Trophoblast cell (in vitro differentiated cells and primary cell): ENCODE measurements at regions not wholly inside any gene's neighbourhood (a gene's known extent, or its start where the extent isn't known, plus 50 kb on each side); places are given as distances from the start of the nearest gene placed in this dataset.

Experiments
- DNase-seq, 2 donors: peaks; one replicate each; pipeline ENCODE4 v3.0.0-alpha.2; 2016
- H2AFZ ChIP-seq: 2 replicates; pipeline ENCODE4 v1.6.1; 2013; ENCODE audit warnings: low read length, moderate library complexity, mild to moderate bottlenecking; ENCODE audit not compliant: insufficient read depth, poor library complexity
- H2AK5ac ChIP-seq: 2 replicates; pipeline ENCODE4 v1.6.1; 2013; ENCODE audit warnings: mild to moderate bottlenecking, low read length
- H2BK120ac ChIP-seq: 2 replicates; pipeline ENCODE4 v1.6.1; 2013; ENCODE audit warnings: low read length, mild to moderate bottlenecking, moderate library complexity; ENCODE audit not compliant: insufficient read depth, poor library complexity
- H2BK12ac ChIP-seq: 2 replicates; pipeline ENCODE4 v1.6.1; 2013; ENCODE audit warnings: mild to moderate bottlenecking, low read length, moderate library complexity
- H2BK5ac ChIP-seq: 2 replicates; pipeline ENCODE4 v1.6.1; 2013; ENCODE audit warnings: low read length, low read depth, moderate library complexity, mild to moderate bottlenecking; ENCODE audit not compliant: poor library complexity
- H3K14ac ChIP-seq: 2 replicates; pipeline ENCODE4 v1.6.1; 2013; ENCODE audit warnings: mild to moderate bottlenecking, low read length
- H3K18ac ChIP-seq: 2 replicates; pipeline ENCODE4 v1.6.1; 2013; ENCODE audit warnings: mild to moderate bottlenecking, low read length
- H3K23ac ChIP-seq: 2 replicates; pipeline ENCODE4 v1.6.1; 2013; ENCODE audit warnings: low read length
- H3K27ac ChIP-seq: 2 replicates; pipeline ENCODE4 v1.5.1; 2013; ENCODE audit warnings: low read depth, mild to moderate bottlenecking, inconsistent platforms, low read length, moderate library complexity
- H3K27me3 ChIP-seq: 2 replicates; pipeline ENCODE4 v1.6.1; 2013; ENCODE audit warnings: inconsistent platforms, mild to moderate bottlenecking, low read length, moderate library complexity; ENCODE audit not compliant: insufficient read depth
- H3K36me3 ChIP-seq, 2 experiments: 1 replicate in 1 of 2; 2 replicates in 1 of 2; pipeline ENCODE4 v1.6.1; 2013; ENCODE audit warnings: low read length in 2 of 2, mild to moderate bottlenecking in 2 of 2, moderate library complexity in 1 of 2; ENCODE audit not compliant: insufficient read depth in 2 of 2, control insufficient read depth in 1 of 2
- H3K4ac ChIP-seq: 2 replicates; pipeline ENCODE4 v1.6.1; 2013; ENCODE audit warnings: low read depth, mild to moderate bottlenecking, low read length, moderate library complexity
- H3K4me1 ChIP-seq, 2 experiments: 1 replicate in 1 of 2; 2 replicates in 1 of 2; pipeline ENCODE4 v1.6.1; 2013; ENCODE audit warnings: low read length in 2 of 2, mild to moderate bottlenecking in 2 of 2, moderate library complexity in 1 of 2; ENCODE audit not compliant: insufficient read depth in 2 of 2, control insufficient read depth in 1 of 2
- H3K4me2 ChIP-seq: 2 replicates; pipeline ENCODE4 v1.6.1; 2013; ENCODE audit warnings: inconsistent platforms, mild to moderate bottlenecking, low read length, moderate library complexity
- H3K4me3 ChIP-seq: 2 replicates; pipeline ENCODE4 v1.5.1; 2013; ENCODE audit warnings: mild to moderate bottlenecking, low read depth, low read length, inconsistent platforms
- H3K79me1 ChIP-seq: one replicate; pipeline ENCODE4 v1.6.1; 2013; ENCODE audit warnings: low read length
- H3K79me2 ChIP-seq: 2 replicates; pipeline ENCODE4 v1.6.1; 2013; ENCODE audit warnings: low read length, mild to moderate bottlenecking; ENCODE audit not compliant: control insufficient read depth, insufficient read depth, poor library complexity
- H3K9ac ChIP-seq: 2 replicates; pipeline ENCODE4 v1.6.1; 2013; ENCODE audit warnings: mild to moderate bottlenecking, low read length
- H3K9me3 ChIP-seq: 2 replicates; pipeline ENCODE4 v1.6.1; 2013; ENCODE audit warnings: low read depth, mild to moderate bottlenecking, control low read depth, inconsistent platforms, low read length; ENCODE audit not compliant: insufficient read depth
- H4K12ac ChIP-seq: 2 replicates; pipeline ENCODE4 v1.6.1; 2013; ENCODE audit warnings: low read depth, mild to moderate bottlenecking, low read length, moderate library complexity
- H4K8ac ChIP-seq: 2 replicates; pipeline ENCODE4 v1.6.1; 2013; ENCODE audit warnings: low read depth, mild to moderate bottlenecking, low read length, moderate library complexity
- H4K91ac ChIP-seq: one replicate; pipeline ENCODE4 v1.6.1; 2013; ENCODE audit warnings: low read depth, mild to moderate bottlenecking, low read length, moderate library complexity
- WGBS: extraction: QIAGEN DNeasy Blood & Tissue Kit; methylation state at CpG from one replicate; pipeline ENCODE4 v1.1.7; 2013; ENCODE audit warnings: missing lambda C conversion rate; ENCODE audit not compliant: insufficient read length, insufficient coverage; ENCODE audit errors: extremely low coverage; 5-methylcytosine and 5-hydroxymethylcytosine counted together

DNA sequence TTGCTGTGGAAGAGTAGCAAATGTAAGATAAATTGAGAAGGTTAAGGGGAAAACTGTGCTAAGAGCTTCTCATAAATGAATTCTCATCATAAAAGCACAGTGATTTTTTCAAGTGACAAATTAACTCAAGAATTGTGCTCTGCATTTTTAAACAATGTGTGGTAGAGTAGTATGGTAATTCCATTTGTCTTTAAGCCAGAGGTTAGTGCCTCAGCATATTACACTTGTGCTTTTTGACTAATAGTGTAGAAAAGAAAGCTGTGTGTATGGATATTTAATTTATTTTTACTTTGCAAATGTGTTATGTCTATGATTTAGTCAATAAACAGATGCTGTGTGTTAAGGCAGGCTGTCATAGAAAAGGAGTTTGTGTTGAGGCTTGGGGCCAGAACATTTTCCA is 61.0 kb downstream of the FHIP1A start:
- H3K14ac ChIP-seq, result no peak overlapping the region
- H2AK5ac ChIP-seq, result no peak overlapping the region
- H3K79me1 ChIP-seq, result no peaks in the 10 kb centered on the region
- no peak overlapping the region for H4K91ac ChIP-seq
- H4K12ac ChIP-seq, result no peak overlapping the region
- H2BK5ac ChIP-seq, result no peak overlapping the region
- no peaks in the 10 kb centered on the region for H3K4me1 ChIP-seq
- H3K4me3 ChIP-seq, result no peak overlapping the region
- no peak overlapping the region for H3K4ac ChIP-seq
- no peak overlapping the region for H4K8ac ChIP-seq
- no peak overlapping the region for H3K4me2 ChIP-seq
- H2BK12ac ChIP-seq, result no peak overlapping the region
- no peak overlapping the region for H3K23ac ChIP-seq
- no peak overlapping the region for H2BK120ac ChIP-seq
- H3K9ac ChIP-seq, result no peak overlapping the region
- H2AFZ ChIP-seq, result no peak overlapping the region
- no peaks in the 10 kb centered on the region for H3K27me3 ChIP-seq
- H3K18ac ChIP-seq, result no peak overlapping the region
- no peaks in the 10 kb centered on the region for H3K79me2 ChIP-seq
- H3K9me3 ChIP-seq, result no peaks in the 10 kb centered on the region
- H3K36me3 ChIP-seq, result no peaks in the 10 kb centered on the region
- no peak for DNase-seq
- no peak overlapping the region for H3K27ac ChIP-seq

DNA sequence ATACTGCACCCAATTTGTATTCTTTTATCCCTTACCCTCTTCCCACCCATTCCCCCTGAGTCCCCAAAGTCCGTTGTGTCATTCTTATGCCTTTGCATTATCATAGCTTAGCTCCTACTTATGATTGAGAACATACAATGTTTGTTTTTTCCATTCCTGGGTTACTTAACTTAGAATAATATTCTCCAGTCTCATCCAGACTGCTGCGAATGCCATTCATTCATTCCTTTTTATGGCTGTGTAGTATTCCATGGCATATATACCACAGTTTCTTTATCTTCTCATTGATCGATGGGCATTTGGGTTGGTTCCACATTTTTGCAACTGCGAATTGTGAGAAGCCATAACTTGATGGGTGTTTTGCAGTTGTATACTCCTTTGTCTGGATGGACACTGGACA is 62.8 kb downstream of the FHIP1A start:
- Histone ChIP-seq H3K4me1 (no peaks in the 10 kb centered on the region), H3K27ac (no peak overlapping the region), H2BK12ac (no peak overlapping the region), H4K8ac (no peak overlapping the region), H4K91ac (no peak overlapping the region), H2AK5ac (no peak overlapping the region), H4K12ac (no peak overlapping the region), H3K4me2 (no peak overlapping the region), H3K4ac (no peak overlapping the region), H3K9ac (no peak overlapping the region), H2BK5ac (no peak overlapping the region), H3K14ac (no peak overlapping the region), H3K18ac (no peak overlapping the region), H3K27me3 (no peaks in the 10 kb centered on the region), H3K79me2 (no peaks in the 10 kb centered on the region), H2BK120ac (no peak overlapping the region), H3K9me3 (no peaks in the 10 kb centered on the region), H2AFZ (no peak overlapping the region), H3K79me1 (no peaks in the 10 kb centered on the region), H3K23ac (no peak overlapping the region), H3K36me3 (no peaks in the 10 kb centered on the region), H3K4me3 (no peak overlapping the region)
- DNase-seq, result no peak
- no CpG with 5 or more reads among the region's 4 CpGs for WGBS

- Histone ChIP-seq H3K14ac (no peak overlapping the region), H3K27ac (no peak overlapping the region), H3K4ac (no peak overlapping the region), H3K4me2 (no peak overlapping the region), H2BK5ac (no peak overlapping the region), H2AFZ (no peak overlapping the region), H3K4me1 (no peaks in the 10 kb centered on the region), H3K9ac (no peak overlapping the region), H4K8ac (no peak overlapping the region), H3K79me1 (no peaks in the 10 kb centered on the region), H4K91ac (no peak overlapping the region), H3K23ac (no peak overlapping the region), H2BK12ac (no peak overlapping the region), H3K79me2 (no peaks in the 10 kb centered on the region), H3K27me3 (no peaks in the 10 kb centered on the region), H3K36me3 (no peaks in the 10 kb centered on the region), H3K9me3 (no peaks in the 10 kb centered on the region), H2BK120ac (no peak overlapping the region), H3K18ac (no peak overlapping the region), H3K4me3 (no peak overlapping the region), H2AK5ac (no peak overlapping the region), H4K12ac (no peak overlapping the region)
- WGBS, result no CpG with 5 or more reads among the region's 1 CpG
- no peak for DNase-seq
These were observed 63.3 kb downstream of the FHIP1A start for GRCh38 chr4:151472297-151472696.

- Histone ChIP-seq H3K9me3 (no peaks in the 10 kb centered on the region), H3K79me2 (no peaks in the 10 kb centered on the region), H4K8ac (no peak overlapping the region), H3K23ac (no peak overlapping the region), H2AFZ (no peak overlapping the region), H2BK12ac (no peak overlapping the region), H3K14ac (no peak overlapping the region), H3K4ac (no peak overlapping the region), H3K4me3 (no peak overlapping the region), H3K27ac (no peak overlapping the region), H3K9ac (no peak overlapping the region), H4K91ac (no peak overlapping the region), H3K4me1 (no peaks in the 10 kb centered on the region), H2BK120ac (no peak overlapping the region), H3K18ac (no peak overlapping the region), H2AK5ac (no peak overlapping the region), H3K4me2 (no peak overlapping the region), H3K79me1 (no peaks in the 10 kb centered on the region), H4K12ac (no peak overlapping the region), H3K27me3 (no peaks in the 10 kb centered on the region), H3K36me3 (no peaks in the 10 kb centered on the region), H2BK5ac (no peak overlapping the region)
- no CpG with 5 or more reads among the region's 1 CpG for WGBS
- no peak for DNase-seq
These were observed 63.7 kb downstream of the FHIP1A start for GRCh38 chr4:151472711-151473110.
